ENCODE measurements at regions not wholly inside any gene's neighbourhood (a gene's known extent, or its start where the extent isn't known, plus 50 kb on each side); places are given as distances from the start of the nearest gene placed in this dataset.

GRCh38 chr14:65329911-65330310 is 82.6 kb upstream of the FUT8 start:
- TF ChIP-seq EZH2phosphoT487 (IDR thresholded peaks at IDR 0.05; ENCODE audit: insufficient read depth, low read depth) (no peak), EZH2 (IDR thresholded peaks at IDR 0.05; ENCODE audit: insufficient read depth, poor library complexity, severe bottlenecking) (no peak)
- Histone ChIP-seq H3K4me3 (no peak overlapping the region), H3K36me3 (ENCODE audit: low read depth) (no peaks in the 10 kb centered on the region), H4K20me1 (ENCODE audit: insufficient read depth) (no peaks in the 10 kb centered on the region), H3K27me3 (replicated peaks; ENCODE audit: insufficient read depth) (no peaks in the 10 kb centered on the region), H3F3A (ENCODE audit: insufficient read depth) (peaks cover 14% of the 10 kb centered on the region; the same call in 1 of the 2 replicates), H3K9me3 (ENCODE audit: low read depth) (no peaks in the 10 kb centered on the region), H3K4me2 (ENCODE audit: unreplicated experiment) (no peak overlapping the region), H3K4me1 (ENCODE audit: insufficient read depth) (peaks cover 27% of the 10 kb centered on the region), H3K27ac (no peak overlapping the region), H2AFZ (no peak overlapping the region), H3K9me2 (ENCODE audit: insufficient read depth) (no peaks in the 10 kb centered on the region), H3K79me2 (ENCODE audit: insufficient read depth) (no peaks in the 10 kb centered on the region), H3K9ac (no peak overlapping the region)
- in situ Hi-C loops (cut with MboI): no loop called here
- WGBS, 2 experiments (ENCODE audit: low coverage in 1 of 2, low lambda C conversion rate in 2 of 2, missing lambda C conversion rate in 2 of 2): 98 to 100% methylated on average over 2 of the region's 2 CpGs
- no peak for DNase-seq

DNA sequence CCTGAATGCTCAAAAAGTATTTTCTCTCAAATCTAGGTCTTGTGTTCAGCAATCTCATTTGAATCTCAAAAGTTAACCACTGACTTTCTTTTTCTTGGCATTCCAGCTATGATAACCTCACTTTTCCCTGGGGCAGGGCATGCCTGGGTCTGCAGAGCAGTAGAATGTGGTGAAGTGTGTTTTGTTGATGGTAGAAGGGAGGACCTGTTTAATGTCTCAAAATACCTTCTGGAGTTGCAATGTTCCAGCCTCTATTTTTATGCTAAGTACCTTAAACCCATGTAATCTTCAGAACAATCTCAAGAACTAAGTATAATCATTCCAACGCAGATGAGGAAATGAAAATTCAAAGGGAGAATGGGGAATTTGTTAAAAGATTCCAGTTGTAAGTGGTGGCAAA is 82.1 kb upstream of the FUT8 start:
- in situ Hi-C loops (cut with MboI): no loop called here
- no peak for DNase-seq
- H3K9ac ChIP-seq: no peak overlapping the region
- H3K79me2 ChIP-seq (ENCODE audit: insufficient read depth): no peaks in the 10 kb centered on the region
- no peaks in the 10 kb centered on the region for H3K9me3 ChIP-seq (ENCODE audit: low read depth)
- no peak for TF ChIP-seq EZH2phosphoT487 (IDR thresholded peaks at IDR 0.05; ENCODE audit: insufficient read depth, low read depth)
- no peak for TF ChIP-seq EZH2 (IDR thresholded peaks at IDR 0.05; ENCODE audit: insufficient read depth, poor library complexity, severe bottlenecking)
- H3K9me2 ChIP-seq (ENCODE audit: insufficient read depth): no peaks in the 10 kb centered on the region
- H3K4me1 ChIP-seq (ENCODE audit: insufficient read depth): peaks cover 32% of the 10 kb centered on the region
- H3K4me2 ChIP-seq (ENCODE audit: unreplicated experiment): no peak overlapping the region
- H3K36me3 ChIP-seq (ENCODE audit: low read depth): no peaks in the 10 kb centered on the region
- 98 to 100% methylated on average over 1 of the region's 1 CpG for WGBS, 2 experiments (ENCODE audit: low coverage in 1 of 2, low lambda C conversion rate in 2 of 2, missing lambda C conversion rate in 2 of 2)
- peaks cover 14% of the 10 kb centered on the region; the same call in 1 of the 2 replicates for H3F3A ChIP-seq (ENCODE audit: insufficient read depth)
- H3K27me3 ChIP-seq (replicated peaks; ENCODE audit: insufficient read depth): no peaks in the 10 kb centered on the region
- H3K27ac ChIP-seq: no peak overlapping the region
- no peak overlapping the region for H3K4me3 ChIP-seq
- H2AFZ ChIP-seq: no peak overlapping the region
- no peaks in the 10 kb centered on the region for H4K20me1 ChIP-seq (ENCODE audit: insufficient read depth)

DNA sequence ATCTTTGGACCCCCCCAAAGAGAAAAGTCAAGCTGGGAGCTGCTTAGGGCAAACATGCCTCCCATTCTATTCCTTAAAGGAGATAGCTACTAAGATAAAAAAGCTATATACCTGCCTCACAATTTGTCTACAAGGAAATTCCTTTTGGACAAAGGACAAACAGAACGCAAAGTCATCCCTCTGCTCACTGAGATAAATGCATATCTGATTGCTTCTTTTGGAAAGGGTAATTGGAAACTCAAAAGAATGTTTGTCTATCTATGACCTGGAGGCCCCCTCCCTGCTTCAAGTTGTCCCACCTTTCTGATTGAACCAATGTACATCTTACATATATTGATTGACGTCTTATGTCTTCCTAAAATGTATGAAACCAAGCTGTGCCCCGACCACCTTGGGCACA is 80.9 kb upstream of the FUT8 start:
- WGBS, 2 experiments (ENCODE audit: low coverage in 1 of 2, low lambda C conversion rate in 2 of 2, missing lambda C conversion rate in 2 of 2): 95 to 96% methylated on average over 3 of the region's 3 CpGs
- no peak overlapping the region for H2AFZ ChIP-seq
- no peaks in the 10 kb centered on the region for H3K9me3 ChIP-seq (ENCODE audit: low read depth)
- H3K79me2 ChIP-seq (ENCODE audit: insufficient read depth): no peaks in the 10 kb centered on the region
- DNase-seq: no peak
- peaks cover 22% of the 10 kb centered on the region for H3F3A ChIP-seq (ENCODE audit: insufficient read depth)
- no peaks in the 10 kb centered on the region for H3K9me2 ChIP-seq (ENCODE audit: insufficient read depth)
- no peak overlapping the region for H3K4me2 ChIP-seq (ENCODE audit: unreplicated experiment)
- peaks cover 45% of the 10 kb centered on the region for H3K4me1 ChIP-seq (ENCODE audit: insufficient read depth)
- H3K9ac ChIP-seq: no peak overlapping the region
- no peak for TF ChIP-seq EZH2 (IDR thresholded peaks at IDR 0.05; ENCODE audit: insufficient read depth, poor library complexity, severe bottlenecking)
- no peak for TF ChIP-seq EZH2phosphoT487 (IDR thresholded peaks at IDR 0.05; ENCODE audit: insufficient read depth, low read depth)
- H4K20me1 ChIP-seq (ENCODE audit: insufficient read depth): no peaks in the 10 kb centered on the region
- no peak overlapping the region for H3K4me3 ChIP-seq
- in situ Hi-C loops (cut with MboI): no loop called here
- no peaks in the 10 kb centered on the region for H3K27me3 ChIP-seq (replicated peaks; ENCODE audit: insufficient read depth)
- no peaks in the 10 kb centered on the region for H3K36me3 ChIP-seq (ENCODE audit: low read depth)
- no peak overlapping the region for H3K27ac ChIP-seq

GRCh38 chr14:65332141-65332871 is 80.2 kb upstream of the FUT8 start:
- no peak overlapping the region for H3K4me3 ChIP-seq
- no peak overlapping the region for H3K9ac ChIP-seq
- WGBS, 2 experiments (ENCODE audit: low coverage in 1 of 2, low lambda C conversion rate in 2 of 2, missing lambda C conversion rate in 2 of 2): 94 to 95% methylated on average over 2 of the region's 2 CpGs
- TF ChIP-seq EZH2phosphoT487 (IDR thresholded peaks at IDR 0.05; ENCODE audit: insufficient read depth, low read depth): no peak
- TF ChIP-seq EZH2 (IDR thresholded peaks at IDR 0.05; ENCODE audit: insufficient read depth, poor library complexity, severe bottlenecking): no peak
- peaks cover 27% of the 10 kb centered on the region for H3F3A ChIP-seq (ENCODE audit: insufficient read depth)
- H4K20me1 ChIP-seq (ENCODE audit: insufficient read depth): no peaks in the 10 kb centered on the region
- no peaks in the 10 kb centered on the region for H3K9me3 ChIP-seq (ENCODE audit: low read depth)
- H3K9me2 ChIP-seq (ENCODE audit: insufficient read depth): no peaks in the 10 kb centered on the region
- H3K4me1 ChIP-seq (ENCODE audit: insufficient read depth): peaks cover 49% of the 10 kb centered on the region
- no peaks in the 10 kb centered on the region for H3K79me2 ChIP-seq (ENCODE audit: insufficient read depth)
- peak; percentile 52 for DNase-seq
- H3K36me3 ChIP-seq (ENCODE audit: low read depth): no peaks in the 10 kb centered on the region
- no peaks in the 10 kb centered on the region for H3K27me3 ChIP-seq (replicated peaks; ENCODE audit: insufficient read depth)
- H3K4me2 ChIP-seq (ENCODE audit: unreplicated experiment): no peak overlapping the region
- in situ Hi-C loops (cut with MboI): no loop called here
- peak overlapping the region; percentile 63 for H2AFZ ChIP-seq
- H3K27ac ChIP-seq: no peak overlapping the region
